Urinary bladder (tissue), 3 donors: ENCODE measurements at regions not wholly inside any gene's neighbourhood (a gene's known extent, or its start where the extent isn't known, plus 50 kb on each side); places are given as distances from the start of the nearest gene placed in this dataset.

ENCODE experiments used
- DNase-seq: peaks from one replicate; pipeline ENCODE4 v3.0.0-alpha.2; 2015; ENCODE audit errors: extremely low spot score
- H3K27ac ChIP-seq: one replicate; pipeline ENCODE4 v1.5.1; 2013; ENCODE audit warnings: low read depth, mild to moderate bottlenecking, moderate library complexity
- H3K36me3 ChIP-seq: one replicate; pipeline ENCODE4 v1.6.1; 2013; ENCODE audit warnings: mild to moderate bottlenecking, moderate library complexity; ENCODE audit not compliant: insufficient read depth
- H3K4me1 ChIP-seq: one replicate; pipeline ENCODE4 v1.6.1; 2013; ENCODE audit warnings: mild to moderate bottlenecking, moderate library complexity; ENCODE audit not compliant: insufficient read depth
- H3K4me3 ChIP-seq: one replicate; pipeline ENCODE4 v1.5.1; 2013; ENCODE audit warnings: low read depth, low read length
- WGBS: extraction: QIAGEN DNeasy Blood & Tissue Kit; methylation state at CpG from one replicate; pipeline ENCODE4 v1.1.7; 2013; 5-methylcytosine and 5-hydroxymethylcytosine counted together
- donor health status: healthy with polysubstance abuse.
- donor health status: healthy.

GRCh38 chr21:16640297-16641027 is 872.4 kb upstream of the CXADR start:
- no peak for DNase-seq
- Histone ChIP-seq H3K4me1 (no peaks in the 10 kb centered on the region), H3K4me3 (no peak overlapping the region), H3K36me3 (no peaks in the 10 kb centered on the region), H3K27ac (no peak overlapping the region)
- 97% methylated on average over 3 of the region's 3 CpGs for WGBS

- Histone ChIP-seq H3K4me3 (no peak overlapping the region), H3K27ac (no peak overlapping the region), H3K36me3 (no peaks in the 10 kb centered on the region), H3K4me1 (no peaks in the 10 kb centered on the region)
- WGBS = 68% methylated on average over 1 of the region's 1 CpG
- DNase-seq = no peak
Observed at GRCh38 chr21:16642353-16642752, 870.5 kb upstream of the CXADR start.

GRCh38 chr21:16644685-16645084 is 868.2 kb upstream of the CXADR start:
- WGBS = 91% methylated on average over 3 of the region's 3 CpGs
- Histone ChIP-seq H3K4me1 (no peaks in the 10 kb centered on the region), H3K27ac (no peak overlapping the region), H3K4me3 (no peak overlapping the region), H3K36me3 (no peaks in the 10 kb centered on the region)
- no peak for DNase-seq

- no peaks in the 10 kb centered on the region for H3K4me1 ChIP-seq
- H3K4me3 ChIP-seq = no peak overlapping the region
- no peak for DNase-seq
- no peaks in the 10 kb centered on the region for H3K36me3 ChIP-seq
- 83% methylated on average over 7 of the region's 7 CpGs for WGBS
- no peak overlapping the region for H3K27ac ChIP-seq
Observed at GRCh38 chr21:16650714-16651366, 862.0 kb upstream of the CXADR start.

GRCh38 chr21:16651956-16652355 is 860.9 kb upstream of the CXADR start:
- Histone ChIP-seq H3K27ac (no peak overlapping the region), H3K36me3 (no peaks in the 10 kb centered on the region), H3K4me1 (no peaks in the 10 kb centered on the region), H3K4me3 (no peak overlapping the region)
- DNase-seq = no peak
- 95% methylated on average over 3 of the region's 3 CpGs for WGBS

- WGBS = 52% methylated on average over 2 of the region's 2 CpGs
- H3K4me1 ChIP-seq = no peaks in the 10 kb centered on the region
- no peak for DNase-seq
- no peak overlapping the region for H3K27ac ChIP-seq
- no peak overlapping the region for H3K4me3 ChIP-seq
- no peaks in the 10 kb centered on the region for H3K36me3 ChIP-seq
Observed at GRCh38 chr21:16663436-16663835, 849.4 kb upstream of the CXADR start.

GRCh38 chr21:16667395-16667794 is 845.4 kb upstream of the CXADR start:
- H3K4me3 ChIP-seq = no peak overlapping the region
- 91% methylated on average over 2 of the region's 2 CpGs for WGBS
- no peak overlapping the region for H3K27ac ChIP-seq
- no peaks in the 10 kb centered on the region for H3K36me3 ChIP-seq
- H3K4me1 ChIP-seq = no peaks in the 10 kb centered on the region
- no peak for DNase-seq

GRCh38 chr21:16674949-16675348 is 837.9 kb upstream of the CXADR start:
- 72% methylated on average over 2 of the region's 2 CpGs for WGBS

GRCh38 chr21:16676391-16676790 is 836.5 kb upstream of the CXADR start:
- Histone ChIP-seq H3K36me3 (no peaks in the 10 kb centered on the region), H3K4me1 (no peaks in the 10 kb centered on the region), H3K27ac (no peak overlapping the region), H3K4me3 (no peak overlapping the region)
- WGBS = 58% methylated on average over 3 of the region's 3 CpGs
- no peak for DNase-seq

More at GRCh38 chr21:16674949-16675348, 837.9 kb upstream of the CXADR start:
- H3K36me3 ChIP-seq = no peaks in the 10 kb centered on the region
- H3K27ac ChIP-seq = no peak overlapping the region
- no peaks in the 10 kb centered on the region for H3K4me1 ChIP-seq
- DNase-seq = no peak
- H3K4me3 ChIP-seq = no peak overlapping the region

- Histone ChIP-seq H3K27ac (no peak overlapping the region), H3K36me3 (no peaks in the 10 kb centered on the region), H3K4me3 (no peak overlapping the region), H3K4me1 (no peaks in the 10 kb centered on the region)
- 21% methylated on average over 3 of the region's 3 CpGs for WGBS
- DNase-seq = no peak
Observed at GRCh38 chr21:16678429-16679160, 834.2 kb upstream of the CXADR start.

GRCh38 chr21:16695074-16695473 is 817.8 kb upstream of the CXADR start:
- Histone ChIP-seq H3K4me1 (no peaks in the 10 kb centered on the region), H3K27ac (no peak overlapping the region), H3K4me3 (no peak overlapping the region), H3K36me3 (no peaks in the 10 kb centered on the region)
- no peak for DNase-seq
- 97% methylated on average over 2 of the region's 2 CpGs for WGBS

GRCh38 chr21:16707274-16707673 is 805.6 kb upstream of the CXADR start:
- no peaks in the 10 kb centered on the region for H3K4me1 ChIP-seq
- WGBS = 78% methylated on average over 2 of the region's 2 CpGs
- no peaks in the 10 kb centered on the region for H3K36me3 ChIP-seq
- no peak overlapping the region for H3K4me3 ChIP-seq
- DNase-seq = no peak
- H3K27ac ChIP-seq = no peak overlapping the region

GRCh38 chr21:16708101-16708835 is 804.6 kb upstream of the CXADR start:
- no peaks in the 10 kb centered on the region for H3K36me3 ChIP-seq
- no peak overlapping the region for H3K27ac ChIP-seq
- 50% methylated on average over 2 of the region's 2 CpGs for WGBS
- no peak overlapping the region for H3K4me3 ChIP-seq
- no peaks in the 10 kb centered on the region for H3K4me1 ChIP-seq
- no peak for DNase-seq
